OCI-LY7 (cell line): ENCODE measurements at regions not wholly inside any gene's neighbourhood (a gene's known extent, or its start where the extent isn't known, plus 50 kb on each side); places are given as distances from the start of the nearest gene placed in this dataset.

Source experiments
- CTCF ChIP-seq: fragments of 200-600 bp; sonication (generic); conservative IDR thresholded peaks from 2 replicates; pipeline ENCODE4 v1.5.1; 2014; ENCODE audit warnings: mild to moderate bottlenecking, antibody characterized with exemption, low read length, moderate library complexity, mixed read lengths
- EZH2phosphoT487 ChIP-seq: fragments of 200-600 bp; sonication (generic); IDR thresholded peaks from 2 replicates; pipeline ENCODE4 v1.6.1; 2018; ENCODE audit warnings: low read depth, borderline replicate concordance, mild to moderate bottlenecking, mixed run types, antibody characterized with exemption, low read length, moderate library complexity, mixed read lengths

- no peak for TF ChIP-seq CTCF
- TF ChIP-seq EZH2phosphoT487, result no peak
Measured at GRCh38 chr2:17010104-17010503, 344.5 kb upstream of the CYRIA start.
